ENCODE measurements at regions not wholly inside any gene's neighbourhood (a gene's known extent, or its start where the extent isn't known, plus 50 kb on each side); places are given as distances from the start of the nearest gene placed in this dataset.

DNA sequence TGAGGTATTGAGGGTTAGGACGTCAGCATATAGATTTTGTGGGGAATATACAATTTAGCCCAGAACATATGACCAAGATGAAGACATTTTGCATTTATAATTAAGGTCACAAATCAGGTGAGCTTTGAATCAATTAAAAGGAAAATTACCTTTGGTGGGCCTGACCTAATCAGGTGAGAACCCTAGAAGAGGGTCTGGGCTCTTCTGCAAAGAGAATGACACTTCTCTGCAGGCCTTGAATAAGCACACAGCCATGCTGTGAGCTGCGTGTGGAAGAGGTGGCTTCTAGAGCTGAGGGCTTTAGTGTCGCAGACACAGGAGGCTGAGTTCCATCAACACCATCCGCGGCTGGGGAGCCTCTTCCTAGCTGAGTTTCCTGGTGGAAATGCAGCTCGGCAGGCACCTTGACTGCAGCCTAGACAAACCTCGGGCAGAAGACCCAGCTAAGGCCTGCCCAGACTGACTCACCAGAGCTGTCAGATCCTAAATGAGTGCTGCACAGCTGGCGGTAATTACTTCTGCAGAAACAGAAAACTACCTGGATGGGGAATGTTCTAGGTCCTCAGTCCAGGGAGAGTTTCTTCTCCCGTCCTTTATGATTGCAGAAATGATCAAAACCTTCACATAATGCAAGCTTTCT is 287.5 kb upstream of the IRX1 start:
- no peaks in the 10 kb centered on the region for H3K27me3 Mint-ChIP-seq
- H3K36me3 Mint-ChIP-seq (ENCODE audit: low read depth): no peaks in the 10 kb centered on the region
- H3K27ac Mint-ChIP-seq: no peak overlapping the region
- no peak for DNase-seq
- no peaks in the 10 kb centered on the region for H3K4me1 Mint-ChIP-seq (ENCODE audit: low read depth)
- H3K9me3 Mint-ChIP-seq: peaks cover 4% of the 10 kb centered on the region
- no peak overlapping the region for H3K4me3 Mint-ChIP-seq

DNA sequence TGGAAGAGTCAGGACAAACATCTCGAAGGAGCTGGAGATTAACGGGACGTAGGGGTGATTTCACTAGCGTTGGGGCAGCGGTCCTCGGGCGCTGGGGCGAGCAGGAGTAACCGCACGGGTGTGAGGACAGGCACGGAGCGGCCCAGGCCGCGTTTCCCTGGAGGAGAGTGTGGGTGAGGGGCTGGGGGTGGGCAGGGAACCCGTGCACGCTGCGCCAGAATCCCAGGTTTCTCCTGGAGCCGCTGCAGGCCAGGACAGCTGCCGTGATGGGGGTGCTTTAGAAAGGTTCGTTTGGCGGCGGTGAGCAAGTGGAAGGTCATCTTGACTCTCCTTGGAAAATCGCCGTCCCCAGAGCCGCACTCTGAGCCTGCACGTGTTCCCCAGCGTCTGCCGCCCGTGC is 290.2 kb upstream of the IRX1 start:
- Mint-ChIP-seq H3K27ac (no peak overlapping the region), H3K4me1 (ENCODE audit: low read depth) (no peaks in the 10 kb centered on the region), H3K9me3 (peaks cover 4% of the 10 kb centered on the region), H3K4me3 (no peak overlapping the region), H3K27me3 (peaks cover 6% of the 10 kb centered on the region), H3K36me3 (ENCODE audit: low read depth) (no peaks in the 10 kb centered on the region)
- DNase-seq: no peak

GRCh38 chr5:3304346-3304745 is 291.3 kb upstream of the IRX1 start:
- Mint-ChIP-seq H3K4me1 (ENCODE audit: low read depth) (no peaks in the 10 kb centered on the region), H3K27ac (no peak overlapping the region), H3K27me3 (peaks cover 6% of the 10 kb centered on the region), H3K4me3 (no peak overlapping the region), H3K9me3 (peaks cover 4% of the 10 kb centered on the region), H3K36me3 (ENCODE audit: low read depth) (no peaks in the 10 kb centered on the region)
- no peak for DNase-seq

DNA sequence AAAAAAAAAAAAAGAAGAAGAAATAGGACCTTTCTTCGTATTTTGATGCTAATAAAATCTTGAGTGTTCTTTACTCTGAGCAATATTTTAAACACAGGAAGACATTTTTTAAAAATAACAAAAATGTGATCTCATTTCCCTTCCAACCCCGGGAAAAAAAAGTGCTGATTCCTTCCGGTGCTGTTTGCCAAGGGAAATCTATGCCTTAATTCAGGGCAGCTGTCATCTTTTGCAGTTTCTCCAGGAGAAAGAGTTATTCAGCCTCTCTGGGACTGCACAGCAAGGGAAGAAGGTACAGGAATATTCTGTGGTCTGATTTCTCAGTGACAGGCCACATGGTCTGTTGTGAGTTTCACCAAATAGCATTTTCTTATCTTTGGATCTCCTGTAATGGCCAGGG is 291.9 kb upstream of the IRX1 start:
- Mint-ChIP-seq H3K27me3 (peaks cover 6% of the 10 kb centered on the region), H3K27ac (no peak overlapping the region), H3K36me3 (ENCODE audit: low read depth) (no peaks in the 10 kb centered on the region), H3K4me3 (no peak overlapping the region), H3K4me1 (ENCODE audit: low read depth) (no peaks in the 10 kb centered on the region), H3K9me3 (peaks cover 7% of the 10 kb centered on the region)
- no peak for DNase-seq

GRCh38 chr5:3302228-3302627 is 293.4 kb upstream of the IRX1 start:
- Mint-ChIP-seq H3K36me3 (ENCODE audit: low read depth) (no peaks in the 10 kb centered on the region), H3K27me3 (peaks cover 6% of the 10 kb centered on the region), H3K9me3 (peaks cover 7% of the 10 kb centered on the region), H3K27ac (no peak overlapping the region), H3K4me1 (ENCODE audit: low read depth) (no peaks in the 10 kb centered on the region), H3K4me3 (no peak overlapping the region)
- no peak for DNase-seq

GRCh38 chr5:3301306-3301705 is 294.3 kb upstream of the IRX1 start:
- Mint-ChIP-seq H3K36me3 (ENCODE audit: low read depth) (no peaks in the 10 kb centered on the region), H3K27ac (no peak overlapping the region), H3K27me3 (peaks cover 6% of the 10 kb centered on the region), H3K9me3 (peaks cover 7% of the 10 kb centered on the region), H3K4me3 (no peak overlapping the region), H3K4me1 (ENCODE audit: low read depth) (no peaks in the 10 kb centered on the region)
- no peak for DNase-seq

DNA sequence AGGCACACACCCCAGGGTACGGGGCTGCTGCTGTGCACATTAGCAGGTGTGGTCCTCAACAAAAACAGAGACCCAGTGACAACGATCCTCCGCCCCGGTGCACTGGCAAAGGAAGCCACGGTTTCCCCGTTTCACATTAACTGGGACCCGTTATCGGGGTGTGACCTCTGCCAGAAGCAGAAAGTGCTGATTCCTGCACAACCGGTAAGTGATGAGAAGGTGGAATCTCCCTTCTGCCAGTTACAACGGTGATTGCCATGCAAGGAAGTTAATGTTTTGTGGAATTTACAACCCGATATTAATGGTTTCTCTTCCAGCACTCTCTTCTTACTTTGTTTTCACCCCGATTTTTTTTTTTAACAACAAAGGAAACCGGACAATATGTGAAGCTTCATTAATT is 294.9 kb upstream of the IRX1 start:
- Mint-ChIP-seq H3K4me1 (ENCODE audit: low read depth) (no peaks in the 10 kb centered on the region), H3K27me3 (peaks cover 6% of the 10 kb centered on the region), H3K9me3 (peaks cover 7% of the 10 kb centered on the region), H3K36me3 (ENCODE audit: low read depth) (no peaks in the 10 kb centered on the region), H3K27ac (no peak overlapping the region), H3K4me3 (no peak overlapping the region)
- no peak for DNase-seq

- Mint-ChIP-seq H3K36me3 (ENCODE audit: low read depth) (no peaks in the 10 kb centered on the region), H3K27ac (no peak overlapping the region), H3K4me3 (no peak overlapping the region), H3K27me3 (peaks cover 6% of the 10 kb centered on the region), H3K4me1 (ENCODE audit: low read depth) (no peaks in the 10 kb centered on the region), H3K9me3 (peaks cover 3% of the 10 kb centered on the region)
- no peak for DNase-seq
Observed at GRCh38 chr5:3299441-3299840, 296.2 kb upstream of the IRX1 start.

- Mint-ChIP-seq H3K27me3 (peaks cover 6% of the 10 kb centered on the region), H3K4me3 (no peak overlapping the region)
- no peak for DNase-seq
Observed at GRCh38 chr5:3297853-3298252, 297.8 kb upstream of the IRX1 start.

DNA sequence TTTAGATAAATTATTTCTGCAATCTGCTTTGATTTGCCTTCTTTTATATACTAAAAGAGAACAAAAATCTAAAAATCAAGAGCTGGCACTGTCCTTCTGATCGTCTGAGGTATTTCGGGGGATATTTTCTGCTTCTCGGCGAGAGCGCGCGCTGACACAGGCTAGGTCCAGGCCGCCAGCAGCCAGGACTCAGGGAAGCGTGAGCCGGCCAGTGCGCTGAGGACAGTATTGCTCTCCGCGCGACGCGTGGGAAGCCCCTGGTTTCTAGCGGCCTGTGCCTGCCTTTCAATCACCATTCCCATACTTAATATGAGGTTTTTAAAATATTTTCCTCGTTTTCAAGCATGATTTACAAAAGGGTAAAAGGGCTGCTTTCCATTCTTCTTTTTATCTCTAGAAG is 307.3 kb upstream of the IRX1 start:
- H3K27me3 Mint-ChIP-seq: no peaks in the 10 kb centered on the region
- no peak overlapping the region for H3K4me3 Mint-ChIP-seq
- H3K9me3 Mint-ChIP-seq: peaks cover 4% of the 10 kb centered on the region
- no peaks in the 10 kb centered on the region for H3K4me1 Mint-ChIP-seq (ENCODE audit: low read depth)
- no peaks in the 10 kb centered on the region for H3K36me3 Mint-ChIP-seq (ENCODE audit: low read depth)
- H3K27ac Mint-ChIP-seq: no peak overlapping the region
- no peak for DNase-seq

More at GRCh38 chr5:3297853-3298252, 297.8 kb upstream of the IRX1 start:
- Mint-ChIP-seq H3K36me3 (ENCODE audit: low read depth) (no peaks in the 10 kb centered on the region), H3K9me3 (peaks cover 3% of the 10 kb centered on the region), H3K4me1 (ENCODE audit: low read depth) (no peaks in the 10 kb centered on the region), H3K27ac (no peak overlapping the region)

GRCh38 chr5:3287516-3287915 is 308.1 kb upstream of the IRX1 start:
- Mint-ChIP-seq H3K27me3 (no peaks in the 10 kb centered on the region), H3K27ac (no peak overlapping the region), H3K9me3 (peaks cover 4% of the 10 kb centered on the region), H3K4me1 (ENCODE audit: low read depth) (no peaks in the 10 kb centered on the region), H3K36me3 (ENCODE audit: low read depth) (no peaks in the 10 kb centered on the region), H3K4me3 (no peak overlapping the region)
- DNase-seq: no peak

DNA sequence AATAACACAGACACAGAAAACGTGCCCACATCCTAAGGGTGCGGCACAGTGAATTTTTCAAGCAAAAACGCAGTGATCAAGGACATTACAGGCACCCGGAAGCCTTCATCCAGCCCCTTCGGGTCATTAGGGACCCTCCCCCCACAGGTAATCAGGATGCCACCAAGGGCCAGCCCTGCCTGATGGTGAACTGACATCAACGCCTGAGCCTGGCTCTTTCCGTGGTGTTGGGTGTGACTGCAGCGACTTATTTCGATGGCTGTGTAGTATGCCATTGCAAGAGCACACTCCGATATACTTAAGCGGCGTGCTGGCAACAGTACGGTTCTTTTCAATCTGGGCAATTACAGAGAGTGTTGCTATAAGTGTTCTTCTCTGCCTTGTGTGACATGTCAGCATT is 310.0 kb upstream of the IRX1 start:
- no peak for DNase-seq
- Mint-ChIP-seq H3K36me3 (ENCODE audit: low read depth) (no peaks in the 10 kb centered on the region), H3K27me3 (no peaks in the 10 kb centered on the region), H3K27ac (no peak overlapping the region), H3K9me3 (peaks cover 3% of the 10 kb centered on the region), H3K4me1 (ENCODE audit: low read depth) (no peaks in the 10 kb centered on the region), H3K4me3 (no peak overlapping the region)

DNA sequence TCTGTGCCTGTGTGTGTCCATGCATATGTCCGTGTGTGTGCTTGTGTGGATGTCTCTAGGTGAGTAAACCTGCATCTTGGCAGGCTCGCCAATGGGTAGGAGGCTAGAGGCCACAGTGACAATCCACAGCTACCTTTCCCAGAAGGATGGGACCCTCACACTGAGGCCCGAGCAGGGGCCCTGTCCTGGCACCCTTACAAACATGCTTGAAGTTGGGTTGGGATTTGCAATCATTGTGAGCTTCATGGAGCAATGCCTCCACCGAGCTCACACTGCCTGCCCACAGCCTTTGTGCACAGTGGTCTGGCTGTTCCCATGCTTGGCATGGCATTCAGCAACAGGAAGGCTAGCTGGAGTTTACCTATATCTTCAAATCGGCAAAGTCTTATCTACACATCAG is 311.1 kb upstream of the IRX1 start:
- no peak for DNase-seq
- H3K4me3 Mint-ChIP-seq: no peak overlapping the region

GRCh38 chr5:3282841-3283240 is 312.8 kb upstream of the IRX1 start:
- Mint-ChIP-seq H3K9me3 (no peaks in the 10 kb centered on the region), H3K36me3 (ENCODE audit: low read depth) (no peaks in the 10 kb centered on the region), H3K4me1 (ENCODE audit: low read depth) (no peaks in the 10 kb centered on the region), H3K4me3 (no peak overlapping the region), H3K27ac (no peak overlapping the region), H3K27me3 (peaks cover 3% of the 10 kb centered on the region)
- DNase-seq: no peak

More for the DNA sequence above, 311.1 kb upstream of the IRX1 start:
- H3K36me3 Mint-ChIP-seq (ENCODE audit: low read depth): no peaks in the 10 kb centered on the region
- H3K4me1 Mint-ChIP-seq (ENCODE audit: low read depth): no peaks in the 10 kb centered on the region
- H3K9me3 Mint-ChIP-seq: no peaks in the 10 kb centered on the region
- no peak overlapping the region for H3K27ac Mint-ChIP-seq
- H3K27me3 Mint-ChIP-seq: peaks cover 3% of the 10 kb centered on the region

DNA sequence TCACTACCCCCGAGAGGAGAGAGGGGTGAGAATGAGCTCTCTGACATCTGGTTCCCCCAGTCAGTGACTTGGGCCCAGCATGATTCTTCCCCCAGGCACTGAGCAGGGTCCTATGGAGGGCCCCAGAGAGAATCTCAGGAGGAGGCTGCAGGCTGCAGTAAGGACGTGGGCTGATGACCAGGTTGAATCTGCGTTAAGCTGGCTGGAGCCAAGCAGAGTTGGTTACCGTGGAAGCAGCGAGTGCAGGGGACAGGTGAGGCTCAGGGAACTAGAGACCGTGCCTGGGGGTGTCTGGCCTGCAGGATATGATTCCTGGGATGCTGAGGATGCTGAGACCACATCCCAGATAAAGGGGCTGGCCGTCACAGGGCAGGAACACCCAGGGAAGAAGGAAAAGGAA is 314.3 kb upstream of the IRX1 start:
- no peaks in the 10 kb centered on the region for H3K36me3 Mint-ChIP-seq (ENCODE audit: low read depth)
- no peak overlapping the region for H3K27ac Mint-ChIP-seq
- H3K9me3 Mint-ChIP-seq: no peaks in the 10 kb centered on the region
- DNase-seq: no peak
- no peak overlapping the region for H3K4me3 Mint-ChIP-seq
- peaks cover 3% of the 10 kb centered on the region for H3K27me3 Mint-ChIP-seq
- no peaks in the 10 kb centered on the region for H3K4me1 Mint-ChIP-seq (ENCODE audit: low read depth)

DNA sequence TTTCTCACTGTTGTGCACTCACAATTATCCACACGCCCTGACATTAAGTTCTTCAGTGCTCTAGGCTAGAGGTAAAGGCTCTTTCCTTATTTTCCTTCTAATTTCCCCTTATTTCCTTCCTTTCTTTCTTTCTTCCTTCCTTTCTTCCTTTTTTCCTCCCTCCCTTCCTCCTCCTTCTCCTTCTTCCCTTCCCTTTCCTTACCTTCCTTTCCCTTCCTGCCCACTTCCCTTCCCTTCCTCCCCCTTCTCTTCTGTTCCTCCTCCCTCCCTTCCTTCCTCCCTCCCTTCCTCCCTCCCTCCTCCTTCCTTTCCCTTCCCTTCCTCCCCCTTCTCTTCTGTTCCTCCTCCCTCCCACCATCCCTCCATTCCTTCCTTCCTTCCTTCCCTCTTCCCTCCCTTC is 317.0 kb upstream of the IRX1 start:
- no peaks in the 10 kb centered on the region for H3K9me3 Mint-ChIP-seq
- no peak overlapping the region for H3K4me3 Mint-ChIP-seq
- no peaks in the 10 kb centered on the region for H3K4me1 Mint-ChIP-seq (ENCODE audit: low read depth)
- no peaks in the 10 kb centered on the region for H3K36me3 Mint-ChIP-seq (ENCODE audit: low read depth)
- H3K27me3 Mint-ChIP-seq: peaks cover 3% of the 10 kb centered on the region
- DNase-seq: no peak
- H3K27ac Mint-ChIP-seq: no peak overlapping the region
